C4-2B (cell line): ENCODE measurements at regions not wholly inside any gene's neighbourhood (a gene's known extent, or its start where the extent isn't known, plus 50 kb on each side); places are given as distances from the start of the nearest gene placed in this dataset.

Experiments used
- ZFX ChIP-seq: fragments of 450-650 bp; IDR thresholded peaks from 2 replicates; pipeline ENCODE4 v1.6.1; 2017
- TF ChIP-seq, protein P1 (sequence below): fragments of 450-650 bp; conservative IDR thresholded peaks from 2 replicates; pipeline ENCODE4 v1.5.1; 2017; ENCODE audit warnings: mild to moderate bottlenecking

DNA sequence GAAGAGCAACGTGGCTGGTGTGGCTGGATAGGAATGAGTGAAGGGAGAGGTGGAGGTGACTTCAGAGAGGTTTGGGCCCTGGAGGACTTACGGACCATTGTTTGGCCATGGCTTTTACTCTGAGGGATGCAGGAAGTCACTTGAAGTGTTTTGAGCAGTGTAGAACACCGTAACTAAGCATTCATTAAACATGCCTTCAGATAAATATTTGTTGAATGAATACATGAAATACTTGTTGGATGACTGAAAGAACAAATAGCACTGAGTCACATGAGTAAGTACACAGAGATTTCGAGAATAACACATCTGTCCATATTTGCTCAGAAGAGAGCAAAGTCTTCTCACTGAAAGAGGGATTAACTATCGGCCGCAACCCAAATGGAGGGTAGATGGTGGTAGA lies 182.7 kb upstream of the SNX19 start:
- TF ChIP-seq, protein P1, sequence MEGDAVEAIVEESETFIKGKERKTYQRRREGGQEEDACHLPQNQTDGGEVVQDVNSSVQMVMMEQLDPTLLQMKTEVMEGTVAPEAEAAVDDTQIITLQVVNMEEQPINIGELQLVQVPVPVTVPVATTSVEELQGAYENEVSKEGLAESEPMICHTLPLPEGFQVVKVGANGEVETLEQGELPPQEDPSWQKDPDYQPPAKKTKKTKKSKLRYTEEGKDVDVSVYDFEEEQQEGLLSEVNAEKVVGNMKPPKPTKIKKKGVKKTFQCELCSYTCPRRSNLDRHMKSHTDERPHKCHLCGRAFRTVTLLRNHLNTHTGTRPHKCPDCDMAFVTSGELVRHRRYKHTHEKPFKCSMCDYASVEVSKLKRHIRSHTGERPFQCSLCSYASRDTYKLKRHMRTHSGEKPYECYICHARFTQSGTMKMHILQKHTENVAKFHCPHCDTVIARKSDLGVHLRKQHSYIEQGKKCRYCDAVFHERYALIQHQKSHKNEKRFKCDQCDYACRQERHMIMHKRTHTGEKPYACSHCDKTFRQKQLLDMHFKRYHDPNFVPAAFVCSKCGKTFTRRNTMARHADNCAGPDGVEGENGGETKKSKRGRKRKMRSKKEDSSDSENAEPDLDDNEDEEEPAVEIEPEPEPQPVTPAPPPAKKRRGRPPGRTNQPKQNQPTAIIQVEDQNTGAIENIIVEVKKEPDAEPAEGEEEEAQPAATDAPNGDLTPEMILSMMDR = no peak
- TF ChIP-seq ZFX = no peak
